ENCODE measurements at regions not wholly inside any gene's neighbourhood (a gene's known extent, or its start where the extent isn't known, plus 50 kb on each side); places are given as distances from the start of the nearest gene placed in this dataset.
"Not testable (repeated sequence)": the region's sequence is repeated elsewhere in the genome, so short reads cannot be mapped to it uniquely, and the experiment has no call there.

- no peak overlapping the region for H3K18ac ChIP-seq (ENCODE audit: low read length)
- H2BK5ac ChIP-seq (ENCODE audit: low read depth, low read length, poor library complexity): no peak overlapping the region
- H3K4me2 ChIP-seq (ENCODE audit: low read length): no peak overlapping the region
- H2BK12ac ChIP-seq (ENCODE audit: low read length): no peak overlapping the region
- DNase-seq: no peak
- H3K4me1 ChIP-seq (ENCODE audit: control insufficient read depth in 1 of 2, insufficient read depth in 2 of 2, low read length in 2 of 2): peaks cover 10 to 12% of the 10 kb centered on the region in 2 experiments
- H3K36me3 ChIP-seq (ENCODE audit: control insufficient read depth in 1 of 2, insufficient read depth in 2 of 2, low read length in 2 of 2): no peaks in the 10 kb centered on the region
- no peak overlapping the region for H3K23ac ChIP-seq (ENCODE audit: low read length)
- no peak overlapping the region for H4K91ac ChIP-seq (ENCODE audit: low read depth, low read length)
- H3K9ac ChIP-seq (ENCODE audit: low read length): no peak overlapping the region
- no peak overlapping the region for H3K27ac ChIP-seq (ENCODE audit: low read depth, low read length)
- H2AK5ac ChIP-seq (ENCODE audit: low read length): no peak overlapping the region
- no peak overlapping the region for H3K14ac ChIP-seq (ENCODE audit: low read length)
- H3K27me3 ChIP-seq (ENCODE audit: insufficient read depth, low read length): no peaks in the 10 kb centered on the region
- no peak overlapping the region for H2BK120ac ChIP-seq (ENCODE audit: insufficient read depth, low read length, poor library complexity)
- no peaks in the 10 kb centered on the region for H3K79me1 ChIP-seq (ENCODE audit: low read length)
- no peak overlapping the region for H4K8ac ChIP-seq (ENCODE audit: low read depth, low read length)
- WGBS (ENCODE audit: extremely low coverage, insufficient coverage, insufficient read length): no CpG with 5 or more reads among the region's 3 CpGs
- no peak overlapping the region for H2AFZ ChIP-seq (ENCODE audit: insufficient read depth, low read length, poor library complexity)
- no peak overlapping the region for H3K4me3 ChIP-seq (ENCODE audit: low read depth, low read length)
- H4K12ac ChIP-seq (ENCODE audit: low read depth, low read length): no peak overlapping the region
- H3K9me3 ChIP-seq (ENCODE audit: insufficient read depth, low read depth, low read length): peaks cover 3% of the 10 kb centered on the region
- H3K79me2 ChIP-seq (ENCODE audit: control insufficient read depth, insufficient read depth, low read length, poor library complexity): no peaks in the 10 kb centered on the region
- no peak overlapping the region for H3K4ac ChIP-seq (ENCODE audit: low read depth, low read length)
Observed at GRCh38 chr5:174919351-174919750, 195.0 kb downstream of the MSX2 start.

DNA sequence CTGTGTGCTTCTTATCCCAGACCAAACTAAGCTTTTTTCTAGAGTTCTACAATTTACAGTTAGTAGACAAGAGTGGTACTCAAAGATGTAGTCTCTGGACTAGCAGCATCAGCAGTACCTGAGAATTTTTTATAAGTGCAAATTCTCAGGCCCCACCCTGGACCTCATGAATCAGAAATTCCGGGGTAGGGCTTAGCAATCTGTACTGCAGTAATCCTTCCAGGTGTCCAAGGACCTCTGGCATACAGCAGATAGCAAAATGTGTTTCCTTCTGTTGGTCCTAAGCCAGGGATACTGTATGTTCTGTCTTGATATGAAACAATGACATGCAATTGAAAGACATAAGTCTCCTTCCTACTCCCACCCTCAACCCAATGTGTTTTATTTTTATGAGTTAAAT lies 194.3 kb downstream of the MSX2 start:
- no peak overlapping the region for H2BK12ac ChIP-seq (ENCODE audit: low read length)
- no peak overlapping the region for H3K27ac ChIP-seq (ENCODE audit: low read depth, low read length)
- no peak overlapping the region for H2BK120ac ChIP-seq (ENCODE audit: insufficient read depth, low read length, poor library complexity)
- no peak overlapping the region for H4K12ac ChIP-seq (ENCODE audit: low read depth, low read length)
- H3K4me2 ChIP-seq (ENCODE audit: low read length): no peak overlapping the region
- no peak overlapping the region for H3K14ac ChIP-seq (ENCODE audit: low read length)
- no peak overlapping the region for H2AK5ac ChIP-seq (ENCODE audit: low read length)
- H3K4ac ChIP-seq (ENCODE audit: low read depth, low read length): no peak overlapping the region
- H3K79me1 ChIP-seq (ENCODE audit: low read length): no peaks in the 10 kb centered on the region
- H3K9ac ChIP-seq (ENCODE audit: low read length): no peak overlapping the region
- no peaks in the 10 kb centered on the region for H3K36me3 ChIP-seq (ENCODE audit: control insufficient read depth in 1 of 2, insufficient read depth in 2 of 2, low read length in 2 of 2)
- H2AFZ ChIP-seq (ENCODE audit: insufficient read depth, low read length, poor library complexity): no peak overlapping the region
- no peak overlapping the region for H2BK5ac ChIP-seq (ENCODE audit: low read depth, low read length, poor library complexity)
- no peak overlapping the region for H3K18ac ChIP-seq (ENCODE audit: low read length)
- H3K23ac ChIP-seq (ENCODE audit: low read length): no peak overlapping the region
- H4K8ac ChIP-seq (ENCODE audit: low read depth, low read length): no peak overlapping the region
- no peak overlapping the region for H4K91ac ChIP-seq (ENCODE audit: low read depth, low read length)
- DNase-seq: no peak
- no peaks in the 10 kb centered on the region for H3K79me2 ChIP-seq (ENCODE audit: control insufficient read depth, insufficient read depth, low read length, poor library complexity)
- WGBS (ENCODE audit: extremely low coverage, insufficient coverage, insufficient read length): no CpG with 5 or more reads among the region's 1 CpG
- no peak overlapping the region for H3K4me3 ChIP-seq (ENCODE audit: low read depth, low read length)
- H3K9me3 ChIP-seq (ENCODE audit: insufficient read depth, low read depth, low read length): peaks cover 3% of the 10 kb centered on the region
- H3K4me1 ChIP-seq (ENCODE audit: control insufficient read depth in 1 of 2, insufficient read depth in 2 of 2, low read length in 2 of 2): peaks cover 10 to 12% of the 10 kb centered on the region in 2 experiments
- H3K27me3 ChIP-seq (ENCODE audit: insufficient read depth, low read length): no peaks in the 10 kb centered on the region

- H3K9ac ChIP-seq (ENCODE audit: low read length): no peak overlapping the region
- peaks cover 10 to 12% of the 10 kb centered on the region in 2 experiments for H3K4me1 ChIP-seq (ENCODE audit: control insufficient read depth in 1 of 2, insufficient read depth in 2 of 2, low read length in 2 of 2)
- no peak overlapping the region for H3K4me3 ChIP-seq (ENCODE audit: low read depth, low read length)
- H3K14ac ChIP-seq (ENCODE audit: low read length): no peak overlapping the region
- H2BK12ac ChIP-seq (ENCODE audit: low read length): no peak overlapping the region
- H3K79me2 ChIP-seq (ENCODE audit: control insufficient read depth, insufficient read depth, low read length, poor library complexity): no peaks in the 10 kb centered on the region
- H3K36me3 ChIP-seq (ENCODE audit: control insufficient read depth in 1 of 2, insufficient read depth in 2 of 2, low read length in 2 of 2): no peaks in the 10 kb centered on the region
- no peaks in the 10 kb centered on the region for H3K27me3 ChIP-seq (ENCODE audit: insufficient read depth, low read length)
- WGBS (ENCODE audit: extremely low coverage, insufficient coverage, insufficient read length): no CpG with 5 or more reads among the region's 13 CpGs
- no peak overlapping the region for H3K4me2 ChIP-seq (ENCODE audit: low read length)
- H3K79me1 ChIP-seq (ENCODE audit: low read length): no peaks in the 10 kb centered on the region
- H4K8ac ChIP-seq (ENCODE audit: low read depth, low read length): no peak overlapping the region
- no peak overlapping the region for H3K4ac ChIP-seq (ENCODE audit: low read depth, low read length)
- no peak overlapping the region for H2AK5ac ChIP-seq (ENCODE audit: low read length)
- H3K9me3 ChIP-seq (ENCODE audit: insufficient read depth, low read depth, low read length): peaks cover 3% of the 10 kb centered on the region
- H3K23ac ChIP-seq (ENCODE audit: low read length): no peak overlapping the region
- H2BK5ac ChIP-seq (ENCODE audit: low read depth, low read length, poor library complexity): no peak overlapping the region
- H3K27ac ChIP-seq (ENCODE audit: low read depth, low read length): no peak overlapping the region
- no peak overlapping the region for H2BK120ac ChIP-seq (ENCODE audit: insufficient read depth, low read length, poor library complexity)
- H3K18ac ChIP-seq (ENCODE audit: low read length): no peak overlapping the region
- H2AFZ ChIP-seq (ENCODE audit: insufficient read depth, low read length, poor library complexity): no peak overlapping the region
- H4K12ac ChIP-seq (ENCODE audit: low read depth, low read length): no peak overlapping the region
- DNase-seq: no peak
- no peak overlapping the region for H4K91ac ChIP-seq (ENCODE audit: low read depth, low read length)
Observed at GRCh38 chr5:174917976-174918554, 193.7 kb downstream of the MSX2 start.

GRCh38 chr5:174917435-174917834 lies 193.1 kb downstream of the MSX2 start:
- H4K8ac ChIP-seq (ENCODE audit: low read depth, low read length); H4K12ac ChIP-seq (ENCODE audit: low read depth, low read length); H3K4me3 ChIP-seq (ENCODE audit: low read depth, low read length); DNase-seq; H2BK5ac ChIP-seq (ENCODE audit: low read depth, low read length, poor library complexity); H3K36me3 ChIP-seq (ENCODE audit: control insufficient read depth in 1 of 2, insufficient read depth in 2 of 2, low read length in 2 of 2); H2BK120ac ChIP-seq (ENCODE audit: insufficient read depth, low read length, poor library complexity); H3K79me2 ChIP-seq (ENCODE audit: control insufficient read depth, insufficient read depth, low read length, poor library complexity); H2BK12ac ChIP-seq (ENCODE audit: low read length); H3K14ac ChIP-seq (ENCODE audit: low read length); H3K27me3 ChIP-seq (ENCODE audit: insufficient read depth, low read length); H3K18ac ChIP-seq (ENCODE audit: low read length); H3K4ac ChIP-seq (ENCODE audit: low read depth, low read length); H3K79me1 ChIP-seq (ENCODE audit: low read length); H3K4me2 ChIP-seq (ENCODE audit: low read length); H3K23ac ChIP-seq (ENCODE audit: low read length); H4K91ac ChIP-seq (ENCODE audit: low read depth, low read length); H2AFZ ChIP-seq (ENCODE audit: insufficient read depth, low read length, poor library complexity); H2AK5ac ChIP-seq (ENCODE audit: low read length); H3K9ac ChIP-seq (ENCODE audit: low read length); H3K27ac ChIP-seq (ENCODE audit: low read depth, low read length); H3K9me3 ChIP-seq (ENCODE audit: insufficient read depth, low read depth, low read length): not testable (repeated sequence)
- WGBS (ENCODE audit: extremely low coverage, insufficient coverage, insufficient read length): no CpG with 5 or more reads among the region's 6 CpGs
- H3K4me1 ChIP-seq (ENCODE audit: control insufficient read depth in 1 of 2, insufficient read depth in 2 of 2, low read length in 2 of 2): peaks cover 10 to 12% of the 10 kb centered on the region in 2 experiments
